ENCODE measurements at regions not wholly inside any gene's neighbourhood (a gene's known extent, or its start where the extent isn't known, plus 50 kb on each side); places are given as distances from the start of the nearest gene placed in this dataset.

DNA sequence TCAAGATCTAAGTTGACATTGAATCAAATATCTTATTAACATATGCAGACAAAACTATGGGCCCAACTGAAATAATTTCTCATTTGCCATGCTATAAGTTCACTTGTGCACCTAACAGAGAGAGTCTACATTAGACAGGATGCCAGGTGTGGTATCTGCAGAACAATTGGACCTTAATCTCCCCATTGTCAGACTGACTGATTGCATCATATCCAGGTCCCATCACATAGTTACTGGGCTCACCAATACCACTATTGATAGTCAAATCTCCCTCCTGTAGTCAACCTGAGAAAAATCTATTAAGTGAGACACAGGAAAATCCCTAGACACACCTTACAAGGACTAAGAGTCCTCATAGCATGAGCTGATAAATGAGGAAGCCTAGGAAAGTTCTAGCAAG lies 156.0 kb upstream of the FRG1 start:
- DNase-seq = no peak
- no peaks in the 10 kb centered on the region for H3K36me3 ChIP-seq
- H3K27ac ChIP-seq = no peak overlapping the region
- H3K9me3 ChIP-seq = no peaks in the 10 kb centered on the region
- H3K4me3 ChIP-seq = no peak overlapping the region
- no peaks in the 10 kb centered on the region for H3K27me3 ChIP-seq
- no peaks in the 10 kb centered on the region for H3K4me1 ChIP-seq
- intact Hi-C loops (cut with DNase I; ENCODE audit: low total_unique reads) = no loop called here
- TF ChIP-seq, protein P1, sequence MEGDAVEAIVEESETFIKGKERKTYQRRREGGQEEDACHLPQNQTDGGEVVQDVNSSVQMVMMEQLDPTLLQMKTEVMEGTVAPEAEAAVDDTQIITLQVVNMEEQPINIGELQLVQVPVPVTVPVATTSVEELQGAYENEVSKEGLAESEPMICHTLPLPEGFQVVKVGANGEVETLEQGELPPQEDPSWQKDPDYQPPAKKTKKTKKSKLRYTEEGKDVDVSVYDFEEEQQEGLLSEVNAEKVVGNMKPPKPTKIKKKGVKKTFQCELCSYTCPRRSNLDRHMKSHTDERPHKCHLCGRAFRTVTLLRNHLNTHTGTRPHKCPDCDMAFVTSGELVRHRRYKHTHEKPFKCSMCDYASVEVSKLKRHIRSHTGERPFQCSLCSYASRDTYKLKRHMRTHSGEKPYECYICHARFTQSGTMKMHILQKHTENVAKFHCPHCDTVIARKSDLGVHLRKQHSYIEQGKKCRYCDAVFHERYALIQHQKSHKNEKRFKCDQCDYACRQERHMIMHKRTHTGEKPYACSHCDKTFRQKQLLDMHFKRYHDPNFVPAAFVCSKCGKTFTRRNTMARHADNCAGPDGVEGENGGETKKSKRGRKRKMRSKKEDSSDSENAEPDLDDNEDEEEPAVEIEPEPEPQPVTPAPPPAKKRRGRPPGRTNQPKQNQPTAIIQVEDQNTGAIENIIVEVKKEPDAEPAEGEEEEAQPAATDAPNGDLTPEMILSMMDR (IDR thresholded peaks at IDR 0.05) = no peak

DNA sequence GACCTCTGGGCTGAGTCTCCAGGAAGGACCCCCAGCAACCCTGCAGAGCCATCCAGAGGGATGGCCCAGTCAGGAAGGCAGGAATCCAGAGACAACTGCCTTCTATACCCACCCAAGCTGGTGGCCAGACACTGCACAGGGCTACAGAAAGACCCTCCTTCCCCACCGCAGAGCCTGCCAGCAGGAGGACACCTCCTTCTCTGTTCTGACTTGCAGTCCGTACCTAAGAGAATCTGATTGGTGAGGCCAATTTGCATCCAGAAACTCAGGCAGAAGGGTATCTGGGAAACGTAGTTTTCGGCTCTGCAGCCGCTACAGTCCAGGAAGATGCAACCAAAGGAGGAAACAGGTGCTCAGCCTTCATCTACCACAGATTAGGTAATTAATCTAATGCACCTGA lies 155.4 kb upstream of the FRG1 start:
- no peaks in the 10 kb centered on the region for H3K36me3 ChIP-seq
- DNase-seq = no peak
- H3K4me3 ChIP-seq = no peak overlapping the region
- TF ChIP-seq, protein P1 (IDR thresholded peaks at IDR 0.05) = no peak
- H3K9me3 ChIP-seq = no peaks in the 10 kb centered on the region
- intact Hi-C loops (cut with DNase I; ENCODE audit: low total_unique reads) = no loop called here
- H3K27ac ChIP-seq = no peak overlapping the region
- no peaks in the 10 kb centered on the region for H3K27me3 ChIP-seq
- H3K4me1 ChIP-seq = no peaks in the 10 kb centered on the region

DNA sequence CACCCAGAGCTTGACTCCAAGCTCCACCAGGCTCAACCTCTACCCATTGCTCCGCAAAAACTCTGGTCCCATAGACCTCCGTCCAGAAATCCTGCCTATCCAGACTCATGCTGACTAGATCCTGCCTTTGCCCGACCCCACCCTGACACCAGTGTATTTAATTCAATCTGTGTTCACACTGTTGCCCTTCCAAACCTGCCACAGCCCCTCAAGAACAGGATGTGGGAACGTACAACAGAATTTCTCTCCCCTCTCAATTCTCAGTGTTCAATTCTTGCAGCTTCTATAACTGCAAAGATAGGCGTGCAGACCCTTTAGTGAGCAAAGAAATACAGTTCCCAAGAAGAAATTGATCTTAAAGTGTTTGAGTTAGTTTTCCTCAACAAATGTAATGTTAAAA lies 154.2 kb upstream of the FRG1 start:
- intact Hi-C loops (cut with DNase I; ENCODE audit: low total_unique reads) = no loop called here
- H3K9me3 ChIP-seq = no peaks in the 10 kb centered on the region
- no peaks in the 10 kb centered on the region for H3K4me1 ChIP-seq
- TF ChIP-seq, protein P1 (IDR thresholded peaks at IDR 0.05) = no peak
- H3K27ac ChIP-seq = no peak overlapping the region
- H3K4me3 ChIP-seq = no peak overlapping the region
- no peak for DNase-seq
- H3K27me3 ChIP-seq = no peaks in the 10 kb centered on the region
- H3K36me3 ChIP-seq = no peaks in the 10 kb centered on the region

DNA sequence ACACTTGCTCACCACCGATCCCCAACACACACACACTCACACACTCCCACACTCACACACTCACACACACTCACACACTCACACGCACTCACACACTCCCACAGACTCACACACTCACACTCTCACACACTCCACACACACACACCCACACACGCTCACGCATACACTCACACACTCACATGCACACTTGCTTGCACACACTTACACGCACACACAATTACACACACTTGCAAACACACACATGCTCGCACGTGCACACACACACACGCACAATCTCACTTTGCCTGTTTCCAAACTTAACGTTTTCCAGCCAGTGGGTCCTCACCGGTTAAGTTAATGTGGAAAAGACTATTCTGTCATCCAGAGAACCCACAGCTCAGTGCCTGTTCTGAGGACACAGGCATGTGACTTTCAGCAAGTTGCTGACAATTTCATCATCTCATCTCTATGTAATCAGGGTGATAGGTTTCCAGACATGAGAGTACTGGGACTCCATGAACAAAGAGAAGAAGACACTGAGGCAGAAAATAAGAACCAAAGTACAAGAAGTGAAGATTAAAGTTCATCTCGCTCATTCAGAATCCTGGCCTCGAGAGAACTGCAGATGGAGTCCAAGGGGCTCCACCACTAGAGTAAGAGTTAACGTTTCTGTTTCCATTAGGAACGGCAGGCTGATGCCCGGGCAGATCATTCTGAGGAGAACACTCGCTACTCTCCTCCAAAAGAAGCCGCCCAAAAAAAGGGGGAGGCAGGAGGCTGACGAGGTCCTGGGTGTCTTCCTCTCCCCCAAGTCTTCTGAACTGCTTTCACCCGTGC lies 153.2 kb upstream of the FRG1 start:
- DNase-seq = no peak
- Histone ChIP-seq H3K36me3 (no peaks in the 10 kb centered on the region), H3K27me3 (no peaks in the 10 kb centered on the region), H3K9me3 (no peaks in the 10 kb centered on the region), H3K4me1 (no peaks in the 10 kb centered on the region), H3K4me3 (no peak overlapping the region), H3K27ac (no peak overlapping the region)
- TF ChIP-seq, protein P1 (IDR thresholded peaks at IDR 0.05) = no peak
- intact Hi-C loops (cut with DNase I; ENCODE audit: low total_unique reads) = no loop called here

DNA sequence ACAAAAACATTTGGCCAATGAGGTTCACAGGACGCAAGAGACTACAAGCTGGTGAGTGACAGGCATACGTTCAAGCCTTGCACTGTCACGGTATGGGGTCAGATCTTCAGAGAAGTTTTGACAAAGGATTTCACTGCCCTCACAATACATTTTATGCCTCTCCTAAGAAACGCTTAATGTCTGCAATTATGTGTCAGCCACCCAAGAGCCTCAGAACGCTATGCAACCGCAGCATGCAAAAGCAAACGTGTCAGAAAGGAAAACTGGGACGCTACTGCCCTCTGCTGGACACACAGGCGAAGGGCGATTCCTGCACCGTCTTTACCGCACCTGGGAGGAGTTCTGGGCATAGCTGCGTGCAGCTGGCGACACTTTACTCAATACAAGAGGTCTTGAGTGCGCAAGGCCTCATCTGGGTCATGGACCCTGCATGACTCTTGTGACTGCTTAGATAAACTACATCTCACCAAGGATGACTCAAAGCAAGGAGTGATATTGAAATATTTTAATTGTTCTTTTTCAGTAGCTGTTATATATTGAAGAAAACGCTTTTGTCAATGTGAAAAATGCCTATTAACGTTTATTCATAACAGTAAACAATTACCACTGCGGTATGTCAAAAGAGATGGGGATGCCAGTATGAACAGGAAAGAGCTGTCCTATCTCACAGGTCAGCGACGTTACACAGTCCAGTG lies 147.6 kb upstream of the FRG1 start:
- no peak overlapping the region for H3K27ac ChIP-seq
- peaks cover 0 to 5% (median 0%) of the 10 kb centered on the region in 4 donors for H3K4me1 ChIP-seq
- TF ChIP-seq, protein P1 (IDR thresholded peaks at IDR 0.05) = peak; percentile 56 to 68
- H3K9me3 ChIP-seq = no peaks in the 10 kb centered on the region
- H3K4me3 ChIP-seq = no peak overlapping the region
- intact Hi-C loops (cut with DNase I; ENCODE audit: low total_unique reads) = no loop called here
- H3K36me3 ChIP-seq = no peaks in the 10 kb centered on the region
- DNase-seq = peak in 1 of 2 donors; percentile 27
- no peaks in the 10 kb centered on the region for H3K27me3 ChIP-seq
